PC-3 (cell line): ENCODE measurements at regions not wholly inside any gene's neighbourhood (a gene's known extent, or its start where the extent isn't known, plus 50 kb on each side); places are given as distances from the start of the nearest gene placed in this dataset.

ENCODE experiments used
- ATAC-seq: fragments of 200-7000 bp; cut with Tn5 transposase; 2 replicates; pipeline ENCODE4 v1.9.1; 2020; ENCODE audit warnings: mild to moderate bottlenecking, moderate library complexity
- BruUV-seq: library from RNA; stranded (reverse); fragments of 400-500 nt; replicated peaks from 2 replicates; lab custom pipeline; 2021; lab: Mats Ljungman, UMichigan
- CTCF ChIA-PET: fragments of 300-600 bp; sonication (Branson Sonifier 250); formaldehyde crosslinking; loops from one replicate; lab custom pipeline; 2022; ENCODE audit warnings: antibody characterized with exemption; lab: Charles Lee
- POLR2A ChIA-PET: fragments of 300-600 bp; sonication (Branson Sonifier 250); formaldehyde crosslinking; loops from one replicate; lab custom pipeline; 2022; ENCODE audit warnings: antibody characterized with exemption; ENCODE audit not compliant: unreplicated experiment; lab: Charles Lee
- DNase-seq: peaks from one replicate; pipeline ENCODE4 v3.0.0-alpha.2; 2015
- H2AFZ ChIP-seq: fragments of 300-600 bp; sonication (generic); 2 replicates; pipeline ENCODE4 v1.6.0; 2016; ENCODE audit warnings: antibody characterized with exemption, low read length
- H3F3A ChIP-seq: fragments of 300-600 bp; sonication (generic); one replicate; pipeline ENCODE4 v1.6.0; 2017; ENCODE audit warnings: antibody characterized with exemption, low read length, control low read depth, mild to moderate bottlenecking; ENCODE audit not compliant: unreplicated experiment
- H3K27ac ChIP-seq: fragments of 300-600 bp; sonication (generic); 2 replicates; pipeline ENCODE4 v1.5.1; 2016; ENCODE audit warnings: mild to moderate bottlenecking, low read length
- H3K27me3 ChIP-seq: fragments of 300-600 bp; sonication (generic); 2 replicates; pipeline ENCODE4 v1.6.1; 2016; ENCODE audit warnings: low read length, mixed read lengths
- H3K36me3 ChIP-seq: fragments of 300-600 bp; sonication (generic); 2 replicates; pipeline ENCODE4 v1.6.1; 2016; ENCODE audit warnings: low read depth, mixed run types, low read length, mixed read lengths
- H3K4me1 ChIP-seq: fragments of 300-600 bp; sonication (generic); 2 replicates; pipeline ENCODE4 v1.5.1; 2016; ENCODE audit warnings: low read length; ENCODE audit not compliant: insufficient read depth
- H3K4me2 ChIP-seq: fragments of 300-600 bp; sonication (generic); 2 replicates; pipeline ENCODE4 v1.6.0; 2016; ENCODE audit warnings: low read length
- H3K4me3 ChIP-seq: fragments of 300-600 bp; sonication (generic); 2 replicates; pipeline ENCODE4 v1.5.1; 2016; ENCODE audit warnings: mild to moderate bottlenecking, low read length, mixed read lengths
- H3K79me2 ChIP-seq: fragments of 300-600 bp; sonication (generic); 2 replicates; pipeline ENCODE4 v1.6.1; 2017; ENCODE audit warnings: low read length, mixed read lengths
- H3K9ac ChIP-seq: fragments of 300-600 bp; sonication (generic); 2 replicates; pipeline ENCODE4 v1.6.0; 2016; ENCODE audit warnings: mild to moderate bottlenecking, low read length
- H3K9me2 ChIP-seq: fragments of 300-600 bp; sonication (generic); replicated peaks from 2 replicates; pipeline ENCODE4 v1.6.1; 2016; ENCODE audit warnings: mixed run types, low read length, mixed read lengths
- H3K9me3 ChIP-seq: fragments of 300-600 bp; sonication (generic); 2 replicates; pipeline ENCODE4 v1.6.1; 2016; ENCODE audit warnings: low read length, mixed read lengths
- H4K20me1 ChIP-seq: fragments of 300-600 bp; sonication (generic); 2 replicates; pipeline ENCODE4 v1.6.1; 2016; ENCODE audit warnings: low read length, mixed read lengths
- EZH2 ChIP-seq: fragments of 300-600 bp; sonication (generic); IDR thresholded peaks from one replicate; pipeline ENCODE4 v1.6.1; 2017; ENCODE audit warnings: antibody characterized with exemption, mild to moderate bottlenecking, low read length; ENCODE audit not compliant: unreplicated experiment
- EZH2phosphoT487 ChIP-seq: fragments of 300-600 bp; sonication (generic); IDR thresholded peaks from 2 replicates; pipeline ENCODE4 v1.6.1; 2018; ENCODE audit warnings: mild to moderate bottlenecking, antibody characterized with exemption, low read length, borderline replicate concordance
- intact Hi-C: fragments of 100-400 bp; cut with micrococcal nuclease; formaldehyde crosslinking; loops from 2 replicates; pipeline ENCODE4 v1.9.0; 2023
- TF ChIP-seq, protein P1 (sequence below): fragments of 300-600 bp; sonication (generic); conservative IDR thresholded peaks from 2 replicates; pipeline ENCODE4 v1.5.1; 2017; ENCODE audit warnings: antibody characterized with exemption, low read depth, mild to moderate bottlenecking, low read length

DNA sequence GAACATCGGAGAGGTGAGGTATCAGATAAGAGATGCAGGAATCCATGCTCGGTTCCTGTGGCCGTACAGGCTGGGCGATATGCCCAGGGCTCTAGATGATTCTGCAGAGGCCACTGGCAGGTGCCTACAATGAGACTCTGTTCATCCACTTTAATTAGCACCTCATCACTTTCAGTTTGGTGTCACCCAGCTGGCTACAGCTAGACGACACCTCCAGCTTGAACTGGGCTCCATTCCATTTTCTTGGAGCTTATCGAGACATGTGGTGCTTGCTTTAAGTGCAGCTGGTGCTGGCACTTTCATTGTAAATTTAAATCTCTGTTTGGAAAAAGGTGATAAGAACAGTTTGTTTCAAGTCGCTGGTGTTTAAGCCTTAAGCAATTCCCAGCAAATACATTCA is 322.5 kb upstream of the ADGRL2 start:
- POLR2A ChIA-PET: interaction anchor here (0.6 kb wide), 1 partner anchor 1266 kb away, joined by 4 read pairs; no protein-coding TSS in a partner anchor
- no peaks in the 10 kb centered on the region for H3K36me3 ChIP-seq
- H3K9ac ChIP-seq: no peak overlapping the region
- no peak for ATAC-seq
- no peaks in the 10 kb centered on the region for H3K79me2 ChIP-seq
- no peak for DNase-seq
- TF ChIP-seq EZH2 (no peak), EZH2phosphoT487 (no peak)
- TF ChIP-seq, protein P1, sequence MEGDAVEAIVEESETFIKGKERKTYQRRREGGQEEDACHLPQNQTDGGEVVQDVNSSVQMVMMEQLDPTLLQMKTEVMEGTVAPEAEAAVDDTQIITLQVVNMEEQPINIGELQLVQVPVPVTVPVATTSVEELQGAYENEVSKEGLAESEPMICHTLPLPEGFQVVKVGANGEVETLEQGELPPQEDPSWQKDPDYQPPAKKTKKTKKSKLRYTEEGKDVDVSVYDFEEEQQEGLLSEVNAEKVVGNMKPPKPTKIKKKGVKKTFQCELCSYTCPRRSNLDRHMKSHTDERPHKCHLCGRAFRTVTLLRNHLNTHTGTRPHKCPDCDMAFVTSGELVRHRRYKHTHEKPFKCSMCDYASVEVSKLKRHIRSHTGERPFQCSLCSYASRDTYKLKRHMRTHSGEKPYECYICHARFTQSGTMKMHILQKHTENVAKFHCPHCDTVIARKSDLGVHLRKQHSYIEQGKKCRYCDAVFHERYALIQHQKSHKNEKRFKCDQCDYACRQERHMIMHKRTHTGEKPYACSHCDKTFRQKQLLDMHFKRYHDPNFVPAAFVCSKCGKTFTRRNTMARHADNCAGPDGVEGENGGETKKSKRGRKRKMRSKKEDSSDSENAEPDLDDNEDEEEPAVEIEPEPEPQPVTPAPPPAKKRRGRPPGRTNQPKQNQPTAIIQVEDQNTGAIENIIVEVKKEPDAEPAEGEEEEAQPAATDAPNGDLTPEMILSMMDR: no peak
- H3K4me3 ChIP-seq: no peak overlapping the region
- CTCF ChIA-PET: no interaction called here
- no peak overlapping the region for H3K27ac ChIP-seq
- H3K9me2 ChIP-seq: no peaks in the 10 kb centered on the region
- peaks cover 76% of the 10 kb centered on the region for H3K27me3 ChIP-seq
- no peak overlapping the region for H2AFZ ChIP-seq
- no TSS peak for BruUV-seq
- no peaks in the 10 kb centered on the region for H4K20me1 ChIP-seq
- H3K4me1 ChIP-seq: no peaks in the 10 kb centered on the region
- H3F3A ChIP-seq: no peaks in the 10 kb centered on the region
- intact Hi-C loops: no loop called here
- H3K4me2 ChIP-seq: no peak overlapping the region
- no peaks in the 10 kb centered on the region for H3K9me3 ChIP-seq

DNA sequence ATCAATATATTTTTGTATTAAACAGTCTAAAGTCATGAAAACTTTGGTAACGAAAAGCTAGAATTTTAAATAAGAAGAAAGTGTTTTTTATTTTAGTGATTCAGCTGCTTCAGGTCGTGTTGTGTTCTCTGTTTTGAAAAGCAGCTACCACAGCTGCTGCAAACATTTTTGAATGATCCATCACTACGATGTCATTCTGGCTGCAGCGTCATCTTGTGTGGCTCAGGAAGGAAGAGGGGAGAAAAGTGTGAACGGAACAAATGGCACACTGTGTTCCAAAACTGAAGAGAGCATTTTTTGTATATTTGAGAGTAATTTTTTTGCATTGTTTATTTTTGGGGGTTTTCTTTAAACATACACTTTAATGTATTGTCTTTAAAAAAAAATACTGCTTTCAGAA is 323.0 kb upstream of the ADGRL2 start:
- no peaks in the 10 kb centered on the region for H3K4me1 ChIP-seq
- no peak overlapping the region for H3K4me3 ChIP-seq
- intact Hi-C loops: no loop called here
- DNase-seq: no peak
- ChIA-PET CTCF (no interaction called here), POLR2A (no interaction called here)
- no peaks in the 10 kb centered on the region for H4K20me1 ChIP-seq
- H3F3A ChIP-seq: no peaks in the 10 kb centered on the region
- no peak for ATAC-seq
- no peak overlapping the region for H2AFZ ChIP-seq
- no TSS peak for BruUV-seq
- H3K4me2 ChIP-seq: no peak overlapping the region
- H3K79me2 ChIP-seq: no peaks in the 10 kb centered on the region
- H3K9me2 ChIP-seq: no peaks in the 10 kb centered on the region
- peaks cover 72% of the 10 kb centered on the region for H3K27me3 ChIP-seq
- H3K9me3 ChIP-seq: no peaks in the 10 kb centered on the region
- H3K9ac ChIP-seq: no peak overlapping the region
- TF ChIP-seq, protein P1: no peak
- TF ChIP-seq EZH2: no peak
- TF ChIP-seq EZH2phosphoT487: no peak
- H3K27ac ChIP-seq: no peak overlapping the region
- no peaks in the 10 kb centered on the region for H3K36me3 ChIP-seq

DNA sequence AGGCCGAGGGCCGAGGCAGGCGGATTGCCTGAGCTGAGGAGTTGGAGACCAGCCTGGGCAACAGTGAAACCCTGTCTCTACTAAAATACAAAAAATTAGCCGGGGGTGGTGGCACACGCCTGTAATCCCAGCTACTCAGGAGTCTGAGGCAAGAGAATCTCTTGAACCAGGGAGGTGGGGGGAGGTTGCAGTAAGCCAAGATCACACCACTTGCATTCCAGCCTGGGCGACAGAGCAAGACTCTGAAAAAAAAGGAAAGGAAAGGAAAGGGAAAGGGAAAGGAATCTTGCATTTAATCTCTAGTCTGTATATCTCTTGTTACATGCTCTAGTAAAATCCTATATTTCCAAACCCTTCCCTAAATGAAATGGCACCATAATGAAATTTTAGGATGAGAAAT is 328.3 kb upstream of the ADGRL2 start:
- ATAC-seq: no peak
- intact Hi-C loops: no loop called here
- H3K4me1 ChIP-seq: no peaks in the 10 kb centered on the region

More for the DNA sequence above, 328.3 kb upstream of the ADGRL2 start:
- no peak for TF ChIP-seq EZH2phosphoT487
- TF ChIP-seq EZH2: no peak
- TF ChIP-seq, protein P1: no peak
- H3K79me2 ChIP-seq: no peaks in the 10 kb centered on the region
- no peak overlapping the region for H3K4me2 ChIP-seq
- no TSS peak for BruUV-seq
- CTCF ChIA-PET: no interaction called here
- peaks cover 58% of the 10 kb centered on the region for H3K27me3 ChIP-seq
- no peak for DNase-seq
- no peak overlapping the region for H3K27ac ChIP-seq
- no peak overlapping the region for H3K9ac ChIP-seq
- no peaks in the 10 kb centered on the region for H3K36me3 ChIP-seq
- H3K4me3 ChIP-seq: no peak overlapping the region
- H2AFZ ChIP-seq: no peak overlapping the region
- H4K20me1 ChIP-seq: no peaks in the 10 kb centered on the region
- no peaks in the 10 kb centered on the region for H3K9me3 ChIP-seq
- no peaks in the 10 kb centered on the region for H3K9me2 ChIP-seq
- POLR2A ChIA-PET: no interaction called here
- H3F3A ChIP-seq: no peaks in the 10 kb centered on the region
